Heart left ventricle (tissue), 13 donors: ENCODE measurements at regions not wholly inside any gene's neighbourhood (a gene's known extent, or its start where the extent isn't known, plus 50 kb on each side); places are given as distances from the start of the nearest gene placed in this dataset.

Experiments used
- POLR2A ChIP-seq, 2 donors: fragments of 450-650 bp; IDR thresholded peaks; one replicate each; pipeline ENCODE4 v1.6.1; 2017; ENCODE audit warnings: antibody characterized with exemption in 2 of 2, mild to moderate bottlenecking in 2 of 2, moderate library complexity in 2 of 2
- TF ChIP-seq, protein P1 (sequence below), 12 donors: fragments of 200-600 bp; sonication (generic) in 4 of 12; IDR thresholded peaks; one replicate each; pipeline versions ENCODE4 v1.5.0 to v1.8.0; 2018 to 2022; ENCODE audit warnings: antibody characterized with exemption in 12 of 12, mild to moderate bottlenecking in 5 of 12
- donor health status: ischemic (EF 13 %, LVEDD 7.1; RV severe dilation, severe dysfunction).
- donor health status: DM: no; HTN: yes; CAD: no.
- donor health status: DM: no; HTN: no; CAD: no.
- donor health status: ischemic (EF 25% LVEDD 6.9; RV normal size, moderate dysfunction).
- donor health status: ischemic (EF 25% LVEDD 5.7; RV mildly dilated, moderate dysfunction).
- donor health status: ischemic (EF 35%, LVEDD 5.7; RV mildly dilated, moderate dysfunction).
- donor health status: nonischemic (EF 11% LVEDD 7.7; RV severe dilation, severe dysfunction).
- donor health status: DM: yes; HTN: yes; CAD: no.
- donor health status: PGD.
- donor health status: ischemic (EF 29% LVEDD 5.4; RV normal size, mild dysfunction).
- donor health status: nonischemic (EF 23%, LVEDD 6.1; RV moderate dilation, normal function).

- TF ChIP-seq, protein P1, sequence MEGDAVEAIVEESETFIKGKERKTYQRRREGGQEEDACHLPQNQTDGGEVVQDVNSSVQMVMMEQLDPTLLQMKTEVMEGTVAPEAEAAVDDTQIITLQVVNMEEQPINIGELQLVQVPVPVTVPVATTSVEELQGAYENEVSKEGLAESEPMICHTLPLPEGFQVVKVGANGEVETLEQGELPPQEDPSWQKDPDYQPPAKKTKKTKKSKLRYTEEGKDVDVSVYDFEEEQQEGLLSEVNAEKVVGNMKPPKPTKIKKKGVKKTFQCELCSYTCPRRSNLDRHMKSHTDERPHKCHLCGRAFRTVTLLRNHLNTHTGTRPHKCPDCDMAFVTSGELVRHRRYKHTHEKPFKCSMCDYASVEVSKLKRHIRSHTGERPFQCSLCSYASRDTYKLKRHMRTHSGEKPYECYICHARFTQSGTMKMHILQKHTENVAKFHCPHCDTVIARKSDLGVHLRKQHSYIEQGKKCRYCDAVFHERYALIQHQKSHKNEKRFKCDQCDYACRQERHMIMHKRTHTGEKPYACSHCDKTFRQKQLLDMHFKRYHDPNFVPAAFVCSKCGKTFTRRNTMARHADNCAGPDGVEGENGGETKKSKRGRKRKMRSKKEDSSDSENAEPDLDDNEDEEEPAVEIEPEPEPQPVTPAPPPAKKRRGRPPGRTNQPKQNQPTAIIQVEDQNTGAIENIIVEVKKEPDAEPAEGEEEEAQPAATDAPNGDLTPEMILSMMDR (IDR thresholded peaks at IDR 0.05), result no peak
- no peak for TF ChIP-seq POLR2A (IDR thresholded peaks at IDR 0.05)
Observed at GRCh38 chr16:72282362-72282761, 110.4 kb upstream of the PMFBP1 start.
